Prostate gland (tissue), 2 donors: ENCODE measurements at regions not wholly inside any gene's neighbourhood (a gene's known extent, or its start where the extent isn't known, plus 50 kb on each side); places are given as distances from the start of the nearest gene placed in this dataset.

Experiments used
- POLR2A ChIP-seq: fragments of 450-650 bp; IDR thresholded peaks from one replicate; pipeline ENCODE4 v1.6.1; 2016; ENCODE audit warnings: antibody characterized with exemption, mild to moderate bottlenecking
- POLR2AphosphoS5 ChIP-seq: sonication (generic); formaldehyde crosslinking; IDR thresholded peaks from one replicate; pipeline ENCODE4 v1.6.1; 2017; ENCODE audit warnings: antibody characterized with exemption
- TF ChIP-seq, protein P1 (sequence below), 4 experiments: fragments of 200-600 bp in 2 of 4; fragments of 450-650 bp in 2 of 4; sonication (generic) in 2 of 4; IDR thresholded peaks; 1 replicate in 3 of 4; 2 replicates in 1 of 4; pipeline ENCODE4 v1.5.1; 2016 to 2019; ENCODE audit warnings: antibody characterized with exemption in 4 of 4, mild to moderate bottlenecking in 2 of 4, moderate library complexity in 2 of 4

DNA sequence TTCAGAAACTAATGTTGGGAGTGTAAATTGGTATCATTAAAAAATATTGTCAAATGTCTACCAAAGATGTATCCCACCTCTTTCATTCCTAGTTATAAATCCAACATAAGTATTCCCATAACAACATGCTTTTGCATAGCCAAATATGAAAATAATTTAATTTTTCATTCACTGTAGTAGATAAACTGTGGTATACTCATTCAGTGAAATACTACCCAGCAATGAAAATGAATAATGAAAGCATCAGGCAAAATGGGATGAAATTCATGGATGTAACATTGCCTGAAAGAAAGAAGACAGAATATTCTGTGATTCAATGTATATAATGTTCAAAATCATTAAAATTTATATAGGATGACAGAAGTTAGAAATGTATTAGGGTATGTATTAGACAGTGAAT is 629.0 kb upstream of the MBL2 start:
- TF ChIP-seq, protein P1, sequence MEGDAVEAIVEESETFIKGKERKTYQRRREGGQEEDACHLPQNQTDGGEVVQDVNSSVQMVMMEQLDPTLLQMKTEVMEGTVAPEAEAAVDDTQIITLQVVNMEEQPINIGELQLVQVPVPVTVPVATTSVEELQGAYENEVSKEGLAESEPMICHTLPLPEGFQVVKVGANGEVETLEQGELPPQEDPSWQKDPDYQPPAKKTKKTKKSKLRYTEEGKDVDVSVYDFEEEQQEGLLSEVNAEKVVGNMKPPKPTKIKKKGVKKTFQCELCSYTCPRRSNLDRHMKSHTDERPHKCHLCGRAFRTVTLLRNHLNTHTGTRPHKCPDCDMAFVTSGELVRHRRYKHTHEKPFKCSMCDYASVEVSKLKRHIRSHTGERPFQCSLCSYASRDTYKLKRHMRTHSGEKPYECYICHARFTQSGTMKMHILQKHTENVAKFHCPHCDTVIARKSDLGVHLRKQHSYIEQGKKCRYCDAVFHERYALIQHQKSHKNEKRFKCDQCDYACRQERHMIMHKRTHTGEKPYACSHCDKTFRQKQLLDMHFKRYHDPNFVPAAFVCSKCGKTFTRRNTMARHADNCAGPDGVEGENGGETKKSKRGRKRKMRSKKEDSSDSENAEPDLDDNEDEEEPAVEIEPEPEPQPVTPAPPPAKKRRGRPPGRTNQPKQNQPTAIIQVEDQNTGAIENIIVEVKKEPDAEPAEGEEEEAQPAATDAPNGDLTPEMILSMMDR (IDR thresholded peaks at IDR 0.05) = no peak
- TF ChIP-seq POLR2A (no peak), POLR2AphosphoS5 (no peak)
